LHCN-M2 (cell line): ENCODE measurements at regions not wholly inside any gene's neighbourhood (a gene's known extent, or its start where the extent isn't known, plus 50 kb on each side); places are given as distances from the start of the nearest gene placed in this dataset.

Experiments used
- DNase-seq: peaks from one replicate; pipeline ENCODE4 v3.0.0-alpha.2; 2012; ENCODE audit warnings: low read depth

DNA sequence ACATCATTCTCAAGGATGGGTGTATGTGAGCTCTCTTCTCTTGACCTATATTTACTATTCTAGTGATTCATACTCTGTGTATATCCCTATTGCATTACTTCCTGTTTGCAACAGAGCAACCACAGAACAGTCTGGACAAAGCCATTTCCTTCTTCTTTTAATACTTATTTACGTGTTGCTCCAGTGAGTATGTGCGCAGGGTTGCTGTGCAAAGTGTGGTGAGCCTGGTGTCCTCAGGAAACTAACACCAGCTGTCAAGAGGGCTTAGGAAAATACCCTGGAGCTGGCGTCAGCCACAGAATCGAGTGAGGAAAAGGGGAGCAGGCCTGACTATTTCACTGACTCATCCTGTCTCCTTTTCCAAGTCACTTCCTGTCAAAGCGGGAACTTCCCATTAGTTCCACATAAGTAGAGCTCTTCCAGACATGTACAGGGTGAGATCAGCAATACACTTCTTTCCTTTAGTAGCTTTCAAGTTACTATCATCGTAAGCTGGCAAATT is 214.1 kb upstream of the COPS8 start:
- DNase-seq: peak; percentile 99

DNA sequence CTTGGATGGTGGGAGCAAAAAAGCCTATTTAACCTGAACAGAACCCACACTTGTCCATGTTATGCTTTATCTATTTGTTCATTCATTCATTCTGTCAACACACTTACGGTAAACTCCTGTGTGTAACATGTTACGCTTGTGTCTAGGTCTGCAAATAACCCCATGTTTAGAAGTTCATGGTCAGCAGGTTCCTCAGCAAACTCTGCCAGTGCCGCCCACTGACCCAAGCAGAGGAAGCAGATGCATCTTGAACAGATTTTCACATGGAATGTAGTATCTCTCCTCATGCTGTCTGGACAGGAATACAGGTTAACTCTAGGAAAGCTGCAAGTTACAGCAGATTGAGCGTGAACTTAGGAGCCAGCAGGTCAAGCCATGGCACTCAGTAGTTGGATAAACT is 213.7 kb upstream of the COPS8 start:
- peak; percentile 9 for DNase-seq

DNA sequence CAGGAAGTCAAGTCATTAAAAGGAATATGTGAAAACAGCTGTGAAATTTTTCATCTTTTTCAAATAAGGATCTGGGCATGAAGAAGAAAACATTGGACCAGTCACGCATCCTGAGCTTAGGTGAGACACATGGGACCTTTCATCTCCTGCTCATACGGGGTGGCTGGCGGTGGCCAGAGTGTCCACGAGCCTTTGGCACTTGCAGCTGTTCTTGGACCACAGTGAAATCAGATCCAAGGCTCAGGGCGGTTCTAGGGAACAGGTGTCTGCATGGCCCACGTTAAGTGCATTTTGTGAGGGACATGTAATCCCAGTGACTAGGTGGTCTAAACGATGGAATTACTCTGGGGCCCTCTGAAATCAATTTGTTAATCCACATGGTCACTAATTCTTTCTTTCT is 212.7 kb upstream of the COPS8 start:
- peak; percentile 83 for DNase-seq

DNA sequence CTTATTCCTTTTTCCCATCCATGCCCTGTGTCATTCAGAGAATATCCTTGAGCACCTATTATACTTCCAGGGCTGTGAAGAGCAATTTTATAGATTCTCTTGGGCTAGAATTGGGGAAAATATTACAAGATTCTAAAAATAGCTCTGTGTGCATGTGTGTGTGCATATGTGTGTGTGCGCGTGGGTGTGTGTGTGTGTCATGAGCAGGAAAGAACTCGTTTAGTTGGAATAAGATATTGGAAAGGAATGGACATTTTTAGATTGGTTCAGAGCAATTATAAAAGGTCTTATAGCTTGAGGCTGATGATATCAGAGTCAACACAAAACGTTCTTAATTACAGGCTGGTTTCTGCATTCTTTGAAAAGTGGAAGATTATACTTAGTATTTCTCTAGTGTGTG is 212.1 kb upstream of the COPS8 start:
- peak; percentile 16 for DNase-seq

DNA sequence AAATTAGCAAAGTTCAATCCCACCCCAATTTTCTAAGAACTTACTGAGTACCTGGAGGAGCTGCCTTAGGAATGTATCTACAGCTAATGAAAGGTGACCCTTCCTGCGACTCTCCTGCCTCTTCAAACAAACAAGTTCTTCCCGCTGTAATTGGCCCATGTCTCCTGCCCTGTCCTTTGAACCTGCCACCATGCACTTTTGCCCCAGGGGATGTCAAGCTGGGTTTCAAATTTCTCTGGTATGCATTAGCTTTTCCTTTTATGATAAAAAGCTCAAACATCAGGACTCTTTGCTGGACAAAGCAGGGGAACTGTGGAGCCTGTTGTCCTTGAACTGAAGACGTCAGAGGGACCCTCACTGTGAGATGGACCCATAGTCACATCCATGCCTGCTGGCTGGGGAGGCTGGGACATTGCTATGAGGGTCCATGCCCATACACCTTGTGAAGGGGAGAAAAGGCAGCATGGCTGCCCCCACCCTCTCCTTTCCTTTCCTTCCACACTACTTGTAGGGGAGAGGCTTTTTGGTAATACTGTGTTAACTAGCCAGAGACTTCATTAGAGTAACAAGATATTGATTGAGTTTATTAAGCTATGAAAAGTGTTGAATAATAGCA is 210.7 kb upstream of the COPS8 start:
- no peak for DNase-seq

DNA sequence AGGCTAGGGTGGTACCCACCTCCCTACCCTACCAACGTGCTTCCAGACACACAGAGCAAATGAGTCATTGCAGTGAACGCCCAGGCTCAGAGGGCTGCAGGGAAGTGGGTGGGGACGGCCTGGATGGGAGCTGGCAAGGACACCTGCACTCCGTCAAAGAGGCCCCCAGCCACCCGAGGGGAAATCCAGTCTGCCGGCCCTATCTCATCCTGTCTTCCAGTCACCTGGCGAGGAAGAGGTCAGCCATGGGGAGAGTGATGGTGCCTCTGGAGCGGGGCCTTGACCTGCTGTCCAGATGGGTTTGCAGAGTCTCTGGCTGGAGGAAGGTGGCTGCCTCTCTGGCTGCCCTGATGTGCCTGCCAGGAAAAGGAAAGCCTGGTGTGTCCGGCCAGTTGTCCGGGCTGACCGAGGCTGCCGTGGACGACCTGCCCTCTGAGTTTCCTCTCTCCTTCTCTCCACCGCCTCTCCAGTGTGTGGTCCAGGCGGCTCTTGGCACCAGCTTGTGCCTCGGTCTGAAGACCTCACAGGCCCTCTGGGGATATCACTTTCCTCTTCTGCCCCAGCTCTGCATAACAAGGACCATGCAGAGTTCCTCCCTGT is 209.7 kb upstream of the COPS8 start:
- DNase-seq: no peak

DNA sequence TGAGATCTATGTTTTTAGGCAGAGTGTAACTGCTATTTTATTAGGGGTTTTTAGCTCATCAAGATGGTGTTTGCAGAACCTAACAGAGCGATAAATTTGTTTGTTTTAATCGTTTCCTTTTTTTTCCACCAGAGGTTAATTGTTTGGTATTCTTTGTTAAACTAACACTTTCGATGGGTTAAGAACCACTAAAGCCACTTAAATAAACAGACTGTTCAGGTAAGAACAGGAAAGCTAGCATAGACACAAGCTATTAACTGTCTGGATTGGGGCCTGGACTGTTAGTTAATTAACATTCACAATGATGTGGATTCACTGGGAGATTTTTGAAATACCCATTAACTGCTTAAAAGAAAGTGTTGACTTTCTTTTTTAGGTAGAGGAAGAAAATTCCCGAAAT is 209.0 kb upstream of the COPS8 start:
- no peak for DNase-seq

DNA sequence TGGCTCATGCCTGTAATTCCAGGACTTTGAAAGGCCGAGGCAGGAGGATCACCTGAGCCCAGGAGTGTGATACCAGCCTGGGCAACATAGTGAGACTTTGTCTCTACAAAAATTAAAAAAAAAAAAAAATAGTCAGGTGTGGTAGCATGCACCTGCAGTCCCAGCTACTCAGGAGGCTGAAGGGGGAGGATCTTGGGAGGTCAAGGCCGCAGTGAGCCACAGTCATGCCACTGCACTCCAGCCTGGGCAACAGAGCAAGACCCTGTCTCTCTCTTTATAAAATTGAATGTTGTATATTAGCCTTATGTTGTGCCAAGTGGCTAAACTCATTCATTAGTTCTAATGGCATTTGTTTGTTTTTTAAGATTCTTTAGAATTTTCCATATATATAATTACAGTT is 207.7 kb upstream of the COPS8 start:
- no peak for DNase-seq

DNA sequence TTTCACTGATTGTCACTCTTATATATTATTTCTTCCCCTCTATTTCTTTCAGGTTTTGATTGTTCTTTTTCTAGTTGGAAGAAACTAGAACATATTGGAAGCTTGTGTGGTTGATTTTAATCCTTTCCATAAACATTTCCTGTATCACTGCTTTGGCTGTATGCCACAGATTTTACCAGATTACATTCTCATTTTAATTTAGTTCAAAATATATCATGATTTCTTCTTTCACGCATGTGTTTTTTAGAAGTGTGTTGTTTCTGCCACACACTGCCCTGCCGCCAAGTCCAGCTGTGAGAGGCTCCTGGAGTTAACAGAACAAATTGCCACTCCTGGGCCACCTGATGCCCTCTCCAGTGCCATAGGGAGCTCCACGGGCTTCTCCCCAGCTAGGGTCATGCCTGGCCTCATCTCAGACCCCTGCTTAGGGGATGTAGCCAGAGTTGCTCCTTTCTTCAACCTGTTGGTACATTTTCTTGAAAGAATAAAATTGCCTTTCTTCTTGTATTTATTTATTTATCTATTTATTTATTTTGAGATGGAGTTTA is 206.2 kb upstream of the COPS8 start:
- DNase-seq: no peak

DNA sequence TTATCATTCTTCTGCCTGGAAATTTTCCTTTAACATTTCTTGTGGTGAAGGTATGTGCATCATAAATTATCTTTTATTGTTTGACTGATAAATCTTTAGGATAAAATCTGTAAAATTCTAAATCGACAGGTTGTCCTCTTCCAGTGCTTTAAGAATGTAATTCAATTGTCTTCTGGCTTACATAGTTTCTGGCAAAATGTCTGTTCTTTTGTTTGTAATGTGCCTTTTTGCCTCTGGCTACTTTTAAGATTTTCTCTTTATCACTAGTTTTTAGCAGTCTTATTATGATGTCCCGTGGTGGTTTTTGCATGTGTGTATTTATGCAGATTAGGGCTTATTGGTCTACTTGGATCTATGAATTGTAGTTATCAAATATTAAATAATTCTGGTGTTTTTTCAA is 203.6 kb upstream of the COPS8 start:
- DNase-seq: no peak

DNA sequence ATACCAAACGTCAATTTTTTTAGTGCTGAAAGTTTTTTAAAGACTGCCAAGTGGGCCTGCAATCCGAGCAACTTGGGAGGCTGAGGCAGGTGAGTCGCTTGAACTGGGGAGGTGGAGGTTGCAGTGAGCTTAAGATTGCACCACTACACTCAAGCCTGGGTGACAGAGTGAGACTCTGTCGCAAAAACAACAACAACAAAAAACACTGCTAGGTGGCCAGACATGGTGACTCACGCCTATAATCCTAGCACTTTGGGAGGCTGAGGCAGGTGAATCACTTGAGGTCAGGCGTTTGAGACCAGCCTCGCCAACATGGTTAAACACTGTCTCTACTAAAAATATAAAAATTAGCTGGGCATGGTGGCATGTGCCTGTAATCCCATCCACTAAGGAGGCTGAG is 202.8 kb upstream of the COPS8 start:
- DNase-seq: no peak

DNA sequence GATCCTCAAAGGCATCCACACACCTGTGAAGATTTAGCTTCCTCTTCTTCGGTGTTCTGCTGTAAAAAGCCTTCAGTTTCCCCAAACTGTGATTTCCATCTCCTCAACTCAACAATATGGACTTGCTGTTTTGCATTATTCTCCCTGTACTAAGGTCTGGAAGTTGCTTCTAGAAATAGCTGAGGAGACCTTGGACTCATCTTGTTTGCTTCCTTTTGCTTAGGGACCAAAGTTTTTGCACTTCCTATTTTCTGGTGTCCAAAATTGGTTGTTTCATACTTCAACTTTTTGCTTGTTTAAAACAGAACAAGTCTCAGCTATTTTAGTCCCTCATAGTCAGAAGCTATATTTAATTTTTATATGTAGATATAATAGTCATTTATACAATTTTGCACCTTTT is 201.9 kb upstream of the COPS8 start:
- DNase-seq: no peak

DNA sequence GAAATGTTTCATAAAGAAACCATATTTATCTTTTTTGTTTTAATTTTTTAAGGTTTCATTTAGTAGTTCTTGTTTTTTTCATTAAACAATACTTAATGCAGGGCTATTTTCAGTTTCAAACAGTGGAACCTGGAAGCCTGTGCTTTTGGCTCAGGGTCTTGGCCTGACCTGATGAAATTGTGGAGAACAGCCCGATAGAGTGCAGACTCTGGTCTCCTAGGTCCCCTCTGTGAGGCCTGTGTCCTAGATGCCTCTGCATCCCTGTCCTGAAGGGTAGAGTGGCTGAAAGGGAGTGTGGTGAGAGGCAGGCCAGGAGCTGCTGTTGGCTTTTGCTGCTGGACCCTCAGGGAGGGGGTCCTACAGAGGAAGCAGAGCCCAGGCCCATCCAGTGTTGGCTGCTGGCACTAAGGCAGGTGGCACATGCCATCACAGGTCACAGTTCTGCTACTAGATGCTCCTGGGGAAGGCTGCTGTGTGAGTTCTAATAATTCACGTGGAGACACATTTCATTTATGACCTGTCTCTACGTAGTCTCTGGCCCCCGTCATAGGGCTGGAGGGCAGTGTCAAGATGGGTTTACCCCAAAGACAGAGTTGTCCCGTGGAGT is 201.0 kb upstream of the COPS8 start:
- DNase-seq: no peak

DNA sequence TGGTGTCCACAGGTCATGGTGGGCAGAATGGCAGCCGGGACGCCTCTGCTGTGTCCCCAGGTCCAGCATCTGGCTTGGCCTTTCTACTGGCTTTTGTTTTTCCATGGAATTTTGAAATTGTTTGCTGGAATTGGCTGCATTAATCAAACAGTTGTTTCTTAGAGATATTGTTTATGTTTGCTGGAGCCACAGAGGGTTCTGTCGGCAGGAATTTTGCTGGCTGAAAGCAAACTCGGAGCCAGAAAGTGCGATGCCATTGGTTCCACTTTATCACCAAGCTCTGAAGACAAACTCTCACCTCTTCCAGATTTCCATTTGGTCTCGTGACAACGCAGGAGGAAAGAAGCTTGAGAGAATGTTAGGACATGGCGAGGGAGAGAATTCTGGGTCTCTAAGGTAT is 199.2 kb upstream of the COPS8 start:
- DNase-seq: no peak

DNA sequence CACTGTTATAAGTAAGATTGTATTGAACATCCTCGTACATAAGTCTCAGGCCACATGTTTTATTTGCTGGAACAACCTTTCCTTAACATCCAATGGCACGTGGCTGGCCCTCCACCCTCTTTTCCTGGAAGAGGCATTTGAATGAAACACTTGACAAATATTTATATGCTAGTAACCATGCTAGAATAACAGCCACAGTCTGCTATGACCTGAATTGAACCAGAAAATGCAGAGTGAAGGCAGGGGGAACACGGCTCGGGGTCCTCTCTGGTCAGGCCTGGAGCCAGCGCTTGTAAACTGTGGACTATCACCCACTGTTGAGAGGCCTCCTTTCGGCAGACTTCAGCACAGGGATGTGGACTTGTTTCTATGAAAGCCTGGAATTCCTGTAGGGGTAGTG is 198.2 kb upstream of the COPS8 start:
- DNase-seq: no peak

DNA sequence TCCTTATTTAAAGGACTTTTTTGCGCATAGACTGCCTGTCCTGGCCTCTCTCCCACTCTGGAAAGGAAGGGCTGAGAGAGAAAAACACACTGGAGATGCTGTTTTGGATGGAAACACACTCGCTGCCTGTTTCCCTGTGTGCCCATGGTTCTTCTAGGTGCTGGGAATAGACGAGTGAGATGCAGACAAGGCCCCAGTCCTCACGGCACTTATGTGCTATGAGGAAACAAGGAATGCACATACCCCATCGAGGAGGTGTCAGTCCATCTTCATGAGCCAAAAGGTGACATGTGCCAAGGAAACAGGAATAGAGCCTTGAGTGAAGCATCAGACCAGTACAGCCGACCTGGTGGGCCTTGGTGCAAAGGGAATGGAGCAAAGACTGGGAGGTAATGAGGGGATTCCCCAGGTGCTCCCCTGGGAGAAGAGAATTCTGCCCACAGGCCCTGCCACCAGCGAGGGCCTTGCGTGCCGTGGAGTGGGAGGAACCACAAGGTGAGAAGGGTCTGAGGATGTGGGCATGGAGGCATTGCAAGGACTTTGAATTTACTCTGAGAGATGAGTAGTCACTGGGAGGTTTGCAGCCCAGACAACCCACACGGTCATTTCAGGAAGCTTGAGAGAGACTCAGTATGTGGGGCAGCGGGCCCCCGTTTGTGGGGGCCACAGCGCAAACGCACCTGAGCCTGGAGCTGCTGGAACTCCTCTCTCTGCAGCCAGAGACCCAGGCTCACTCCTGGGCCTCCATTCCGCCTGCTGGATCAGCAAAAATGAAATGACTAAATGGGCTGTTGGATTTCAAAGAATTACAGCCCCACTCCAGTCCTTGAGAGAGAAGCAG is 197.5 kb upstream of the COPS8 start:
- no peak for DNase-seq

DNA sequence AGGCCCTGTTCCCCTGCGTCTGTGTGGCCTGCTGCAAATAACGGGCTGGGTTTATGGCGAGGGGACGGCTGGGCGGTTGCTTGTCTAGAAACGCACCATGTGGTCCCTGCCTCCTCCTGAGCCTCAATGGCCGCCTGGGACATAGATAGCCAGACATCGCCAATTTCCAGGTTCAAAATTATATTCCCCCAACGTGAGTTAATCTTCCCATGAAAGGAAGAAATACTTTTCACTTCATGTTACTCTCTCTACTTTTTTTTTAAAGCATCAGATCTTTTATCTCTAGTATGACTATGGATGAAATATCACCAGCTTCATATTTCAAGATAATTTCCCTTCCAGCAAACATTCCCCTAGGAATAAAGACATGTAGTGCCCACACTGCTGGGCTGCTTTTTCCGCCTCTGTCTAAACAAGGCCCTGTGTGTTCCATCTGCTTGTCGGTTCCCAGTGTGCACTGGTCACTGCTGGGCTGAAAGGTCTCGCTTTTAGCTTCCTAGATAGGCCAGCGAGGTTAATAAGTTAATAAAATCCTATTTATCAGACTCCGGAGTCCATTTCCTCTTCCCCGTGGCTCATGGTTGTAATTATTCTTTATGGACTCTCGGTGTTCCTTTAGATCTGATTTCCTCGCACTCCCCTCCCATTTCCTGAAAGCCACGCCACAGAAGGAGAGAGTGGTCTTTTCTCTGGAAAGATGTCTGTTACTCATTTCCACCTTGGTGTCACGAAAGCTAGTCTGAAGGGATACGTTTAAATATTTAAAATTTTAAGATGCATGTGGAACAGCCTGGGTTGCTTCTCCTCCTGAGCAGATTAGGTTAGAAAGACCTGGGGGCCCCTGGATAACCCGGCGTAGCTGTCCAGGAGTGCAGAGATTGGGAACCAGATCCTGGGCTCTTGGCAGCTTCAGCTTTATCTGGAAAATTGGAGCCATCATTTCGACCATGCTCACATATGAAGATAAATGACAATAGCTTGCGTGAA is 196.6 kb upstream of the COPS8 start:
- DNase-seq: no peak

DNA sequence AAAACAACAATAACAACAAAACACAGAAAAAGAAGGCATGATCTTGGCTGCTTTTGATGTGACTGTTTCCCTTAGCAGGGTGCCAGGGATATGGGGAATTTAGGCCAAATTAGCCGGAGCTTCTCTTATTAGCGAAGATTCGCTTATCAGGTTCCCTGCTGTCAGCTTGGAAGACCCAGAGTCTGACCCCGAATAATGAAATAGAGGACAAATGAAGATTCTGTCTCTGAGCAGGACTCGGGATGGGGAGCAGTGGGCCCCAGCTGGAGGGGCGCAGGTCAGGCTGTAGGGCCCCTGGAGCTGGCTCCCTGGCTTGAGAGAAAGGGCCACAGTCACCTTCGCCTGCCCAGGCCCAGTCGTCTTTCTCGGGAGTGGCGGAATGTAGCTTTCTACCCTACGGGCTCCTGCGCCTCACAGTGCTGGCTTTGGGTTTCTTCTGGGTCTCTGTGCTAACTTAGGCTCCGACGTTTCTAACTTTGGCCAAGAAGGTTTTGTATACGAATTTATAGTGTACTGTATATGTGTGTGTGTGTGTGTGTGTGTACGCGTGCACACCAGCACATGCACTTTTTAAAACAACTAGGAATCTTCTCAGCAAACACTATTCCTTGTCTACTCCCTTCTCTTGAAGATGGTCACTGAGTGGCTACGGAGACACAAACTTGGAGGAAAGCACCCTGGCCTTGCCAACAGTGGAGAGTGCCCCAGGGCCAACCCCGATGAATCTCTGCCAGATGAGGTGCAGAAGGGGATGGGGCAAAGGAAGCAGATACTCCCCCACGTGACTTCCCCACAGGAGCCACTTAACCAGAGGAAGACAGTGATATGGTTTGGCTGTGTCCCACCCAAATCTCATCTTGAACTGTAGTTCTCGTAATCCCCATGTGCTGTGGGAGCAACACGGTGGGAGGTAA is 195.6 kb upstream of the COPS8 start:
- DNase-seq: no peak

DNA sequence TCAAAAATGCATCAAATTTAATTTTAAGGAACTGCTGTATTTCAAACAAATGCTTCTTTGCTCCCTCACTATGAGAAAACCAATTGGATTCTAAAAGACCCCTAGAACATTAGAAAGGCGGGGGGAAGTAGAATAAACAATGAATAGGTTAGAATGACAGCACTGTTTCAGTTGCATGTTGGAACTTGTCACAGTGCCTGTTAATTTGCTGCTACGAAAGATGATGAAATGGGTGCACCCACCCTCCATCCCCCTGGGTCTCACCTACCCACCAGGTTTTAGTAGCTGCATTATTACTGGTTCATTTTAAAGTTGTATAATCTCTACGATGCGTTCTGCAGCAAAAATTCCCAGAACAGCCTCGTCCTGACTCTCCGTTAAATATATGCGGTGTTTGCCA is 193.0 kb upstream of the COPS8 start:
- DNase-seq: no peak

DNA sequence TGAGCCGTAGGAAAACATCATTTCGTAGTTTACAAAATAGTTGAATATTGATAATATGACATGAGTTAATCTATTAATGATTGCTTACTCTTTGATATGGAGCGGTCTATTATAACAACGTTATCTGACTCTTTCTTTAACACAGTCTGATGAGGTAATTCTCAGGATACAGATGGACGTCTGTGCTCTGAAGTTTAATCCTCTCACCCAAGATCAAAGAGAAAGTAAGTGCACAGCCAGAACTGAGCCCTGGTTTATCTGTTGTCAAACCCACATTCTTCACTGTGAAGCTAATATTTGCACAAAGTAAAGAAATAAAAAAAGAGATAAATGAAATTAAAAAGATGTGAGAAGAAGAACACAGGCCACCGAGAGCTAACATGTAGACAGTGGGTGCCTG is 190.9 kb upstream of the COPS8 start:
- no peak for DNase-seq
